ENCODE measurements at regions not wholly inside any gene's neighbourhood (a gene's known extent, or its start where the extent isn't known, plus 50 kb on each side); places are given as distances from the start of the nearest gene placed in this dataset.

- intact Hi-C loops (cut with DNase I, micrococcal nuclease), result no loop called here
- Histone ChIP-seq H3K4me1 (ENCODE audit: insufficient read depth, low read length) (no peaks in the 10 kb centered on the region), H3K4me3 (ENCODE audit: low read length) (no peak overlapping the region), H3K27ac (ENCODE audit: low read depth in 1 of 2, low read length in 2 of 2) (no peak overlapping the region), H3K36me3 (ENCODE audit: insufficient read depth, low read length) (no peaks in the 10 kb centered on the region), H3K27me3 (ENCODE audit: control insufficient read depth in 1 of 2, insufficient read depth in 2 of 2, low read length in 2 of 2) (peaks cover 0 to 4% of the 10 kb centered on the region in 2 experiments), H3K9me3 (ENCODE audit: control insufficient read depth in 1 of 2, insufficient read depth in 1 of 2, low read length in 2 of 2) (no peaks in the 10 kb centered on the region)
- Mint-ChIP-seq H3K4me3 (no peak overlapping the region), H3K9me3 (no peaks in the 10 kb centered on the region), H3K27me3 (peaks cover 7% of the 10 kb centered on the region), H3K27ac (no peak overlapping the region), H3K4me1 (ENCODE audit: low read depth) (no peaks in the 10 kb centered on the region), H3K36me3 (ENCODE audit: low read depth) (no peaks in the 10 kb centered on the region)
- ChIA-PET POLR2A (interaction anchor here (0.6 kb wide), 1 partner anchor 13 kb away, joined by 3 read pairs; no protein-coding TSS in a partner anchor), CTCF (no interaction called here)
- ATAC-seq (ENCODE audit: poor library complexity) (no peak), DNase-seq (no peak)
- no peak for TF ChIP-seq CTCF (IDR thresholded peaks at IDR 0.05)
These were observed 383.3 kb downstream of the C12orf75 start for GRCh38 chr12:105713606-105714305.

GRCh38 chr12:105716621-105717020 is 386.1 kb downstream of the C12orf75 start:
- H3K27me3 ChIP-seq (ENCODE audit: control insufficient read depth in 1 of 2, insufficient read depth in 2 of 2, low read length in 2 of 2), result peaks cover 0 to 4% of the 10 kb centered on the region in 2 experiments
- H3K36me3 Mint-ChIP-seq (ENCODE audit: low read depth), result no peaks in the 10 kb centered on the region
- no peak for ATAC-seq (ENCODE audit: poor library complexity)
- H3K9me3 ChIP-seq (ENCODE audit: control insufficient read depth in 1 of 2, insufficient read depth in 1 of 2, low read length in 2 of 2), result no peaks in the 10 kb centered on the region
- no peak overlapping the region for H3K4me3 ChIP-seq (ENCODE audit: low read length)
- ChIA-PET CTCF (no interaction called here), POLR2A (no interaction called here)
- H3K4me1 Mint-ChIP-seq (ENCODE audit: low read depth), result no peaks in the 10 kb centered on the region
- H3K4me1 ChIP-seq (ENCODE audit: insufficient read depth, low read length), result no peaks in the 10 kb centered on the region
- no peak overlapping the region for H3K4me3 Mint-ChIP-seq
- DNase-seq, result no peak
- H3K27ac ChIP-seq (ENCODE audit: low read depth in 1 of 2, low read length in 2 of 2), result no peak overlapping the region
- intact Hi-C loops (cut with DNase I, micrococcal nuclease), result no loop called here
- H3K27ac Mint-ChIP-seq, result no peak overlapping the region
- H3K9me3 Mint-ChIP-seq, result peaks cover 6% of the 10 kb centered on the region
- no peak for TF ChIP-seq CTCF (IDR thresholded peaks at IDR 0.05)
- H3K36me3 ChIP-seq (ENCODE audit: insufficient read depth, low read length), result no peaks in the 10 kb centered on the region
- H3K27me3 Mint-ChIP-seq, result peaks cover 7% of the 10 kb centered on the region

- no peaks in the 10 kb centered on the region for H3K36me3 ChIP-seq (ENCODE audit: insufficient read depth, low read length)
- H3K4me1 Mint-ChIP-seq (ENCODE audit: low read depth), result no peaks in the 10 kb centered on the region
- H3K36me3 Mint-ChIP-seq (ENCODE audit: low read depth), result no peaks in the 10 kb centered on the region
These were observed 390.7 kb downstream of the C12orf75 start for GRCh38 chr12:105721051-105721825.

More at GRCh38 chr12:105721051-105721825, 390.7 kb downstream of the C12orf75 start:
- Histone ChIP-seq H3K9me3 (ENCODE audit: control insufficient read depth in 1 of 2, insufficient read depth in 1 of 2, low read length in 2 of 2) (no peaks in the 10 kb centered on the region), H3K27ac (ENCODE audit: low read depth in 1 of 2, low read length in 2 of 2) (no peak overlapping the region), H3K27me3 (ENCODE audit: control insufficient read depth in 1 of 2, insufficient read depth in 2 of 2, low read length in 2 of 2) (peaks cover 0 to 4% of the 10 kb centered on the region in 2 experiments), H3K4me3 (ENCODE audit: low read length) (no peak overlapping the region), H3K4me1 (ENCODE audit: insufficient read depth, low read length) (no peaks in the 10 kb centered on the region)
- intact Hi-C loops (cut with DNase I, micrococcal nuclease), result no loop called here
- DNase-seq (no peak), ATAC-seq (ENCODE audit: poor library complexity) (no peak)
- H3K27me3 Mint-ChIP-seq, result no peaks in the 10 kb centered on the region
- ChIA-PET CTCF (no interaction called here), POLR2A (no interaction called here)
- no peak overlapping the region for H3K27ac Mint-ChIP-seq
- TF ChIP-seq CTCF (IDR thresholded peaks at IDR 0.05), result no peak
- H3K4me3 Mint-ChIP-seq, result no peak overlapping the region
- H3K9me3 Mint-ChIP-seq, result peaks cover 6% of the 10 kb centered on the region

Data from CD4-positive, alpha-beta T cell (primary cell).